PC-9 (cell line): ENCODE measurements at regions not wholly inside any gene's neighbourhood (a gene's known extent, or its start where the extent isn't known, plus 50 kb on each side); places are given as distances from the start of the nearest gene placed in this dataset.

Experiments used
- BruUV-seq: library from RNA; stranded (reverse); fragments of 400-500 nt; replicated peaks from 2 replicates; lab custom pipeline; 2021; lab: Mats Ljungman, UMichigan
- CTCF ChIA-PET: fragments of 300-600 bp; sonication (Branson Sonifier 250); formaldehyde crosslinking; loops from one replicate; lab custom pipeline; 2022; ENCODE audit warnings: antibody characterized with exemption; lab: Charles Lee
- POLR2A ChIA-PET: fragments of 300-600 bp; sonication (Branson Sonifier 250); formaldehyde crosslinking; loops from one replicate; lab custom pipeline; 2022; ENCODE audit warnings: antibody characterized with exemption; ENCODE audit not compliant: unreplicated experiment; lab: Charles Lee
- DNase-seq, 2 experiments: peaks; one replicate each; pipeline versions ENCODE4 v3.0.0 to v3.0.0-alpha.2; 2015 to 2022; ENCODE audit warnings: mixed read lengths in 1 of 2
- H2AFZ ChIP-seq: fragments of 200-600 bp; sonication (generic); 2 replicates; pipeline ENCODE4 v1.8.1; 2017; ENCODE audit warnings: antibody characterized with exemption
- H3F3A ChIP-seq: fragments of 200-600 bp; sonication (generic); 2 replicates; pipeline ENCODE4 v1.8.1; 2017; ENCODE audit warnings: antibody characterized with exemption, mild to moderate bottlenecking, low read depth; ENCODE audit not compliant: insufficient read depth
- H3K27ac ChIP-seq: fragments of 200-600 bp; sonication (generic); 2 replicates; pipeline ENCODE4 v1.6.1; 2016; ENCODE audit warnings: mixed run types
- H3K27me3 ChIP-seq: fragments of 200-600 bp; sonication (generic); 2 replicates; pipeline ENCODE4 v1.6.1; 2016; ENCODE audit warnings: low read depth, mixed run types; ENCODE audit not compliant: insufficient read depth
- H3K36me3 ChIP-seq: fragments of 200-600 bp; sonication (generic); 2 replicates; pipeline ENCODE4 v1.6.1; 2016; ENCODE audit warnings: low read depth, mixed run types
- H3K4me1 ChIP-seq: fragments of 200-600 bp; sonication (generic); replicated peaks from 2 replicates; pipeline ENCODE4 v1.6.1; 2016; ENCODE audit warnings: mixed run types; ENCODE audit not compliant: insufficient read depth
- H3K4me2 ChIP-seq: fragments of 200-600 bp; sonication (generic); 2 replicates; pipeline ENCODE4 v1.6.1; 2017; ENCODE audit warnings: mixed run types
- H3K4me3 ChIP-seq: fragments of 200-600 bp; sonication (generic); 2 replicates; pipeline ENCODE4 v1.6.1; 2016; ENCODE audit warnings: mixed run types
- H3K79me2 ChIP-seq: fragments of 200-600 bp; sonication (generic); 2 replicates; pipeline ENCODE4 v1.6.1; 2017; ENCODE audit warnings: low read depth, mixed run types
- H3K9me2 ChIP-seq: fragments of 200-600 bp; sonication (generic); 2 replicates; pipeline ENCODE4 v1.8.1; 2017; ENCODE audit warnings: mild to moderate bottlenecking; ENCODE audit not compliant: insufficient read depth
- H3K9me3 ChIP-seq: fragments of 200-600 bp; sonication (generic); 2 replicates; pipeline ENCODE4 v1.8.1; 2016; ENCODE audit warnings: low read depth; ENCODE audit not compliant: insufficient read depth
- H4K20me1 ChIP-seq: fragments of 200-600 bp; sonication (generic); 2 replicates; pipeline ENCODE4 v1.8.1; 2017; ENCODE audit not compliant: insufficient read depth
- CTCF ChIP-seq: fragments of 200-600 bp; sonication (generic); conservative IDR thresholded peaks from 2 replicates; pipeline ENCODE4 v1.6.1; 2017; ENCODE audit warnings: mixed run types, antibody characterized with exemption, mild to moderate bottlenecking, moderate library complexity
- EZH2 ChIP-seq: fragments of 200-600 bp; sonication (generic); IDR thresholded peaks from 2 replicates; pipeline ENCODE4 v1.8.0; 2017; ENCODE audit warnings: antibody characterized with exemption, low read depth
- intact Hi-C: fragments of 100-400 bp; cut with micrococcal nuclease; formaldehyde crosslinking; loops from one replicate; pipeline ENCODE4 v1.10.0; 2022; ENCODE audit not compliant: unreplicated experiment

DNA sequence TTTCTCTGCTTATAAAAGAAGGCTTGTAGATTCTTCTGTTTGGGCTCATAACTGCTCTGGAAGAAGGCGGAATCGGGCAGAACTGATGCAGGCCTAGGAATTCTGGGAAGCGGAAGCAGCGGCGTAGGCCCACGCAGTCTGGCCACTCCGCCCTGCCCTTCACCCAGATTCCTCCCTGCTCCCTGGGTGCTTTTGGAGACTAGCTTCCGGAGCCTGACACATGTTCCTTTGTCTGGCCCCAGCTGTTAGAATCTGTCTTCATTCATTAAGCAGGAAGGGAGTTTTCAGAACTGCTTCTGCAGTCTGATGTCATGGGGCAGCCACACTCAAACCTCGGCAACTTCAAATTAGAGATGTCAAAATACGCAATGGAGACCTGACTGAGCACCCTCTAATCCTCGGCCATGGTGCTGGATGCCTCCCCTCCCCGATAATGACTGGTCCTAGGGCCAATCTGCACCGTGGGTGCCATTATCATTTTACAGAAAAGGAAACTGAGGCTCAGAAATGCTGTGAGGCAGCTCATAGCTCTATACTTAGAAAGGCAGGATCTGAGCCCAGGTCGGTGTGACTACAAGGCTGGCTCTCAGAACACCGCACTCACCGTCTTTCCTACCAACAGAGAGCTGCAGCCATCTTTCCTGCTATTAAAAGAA, 275.7 kb downstream of the MYCN start:
- H3K4me1 ChIP-seq = no peaks in the 10 kb centered on the region
- ChIA-PET CTCF (no interaction called here), POLR2A (no interaction called here)
- no peak for TF ChIP-seq CTCF
- peaks cover 72% of the 10 kb centered on the region for H3K27me3 ChIP-seq
- BruUV-seq = no TSS peak
- no peaks in the 10 kb centered on the region for H3K36me3 ChIP-seq
- H3K9me2 ChIP-seq = no peaks in the 10 kb centered on the region
- intact Hi-C loops = no loop called here
- no peaks in the 10 kb centered on the region for H3F3A ChIP-seq
- H3K27ac ChIP-seq = no peak overlapping the region
- no peak overlapping the region for H3K4me2 ChIP-seq
- H2AFZ ChIP-seq = no peak overlapping the region
- no peak for DNase-seq
- no peaks in the 10 kb centered on the region for H3K9me3 ChIP-seq
- H3K79me2 ChIP-seq = no peaks in the 10 kb centered on the region
- H3K4me3 ChIP-seq = no peak overlapping the region
- no peaks in the 10 kb centered on the region; the same call in 1 of the 2 replicates for H4K20me1 ChIP-seq

- no TSS peak for BruUV-seq
- Histone ChIP-seq H3K9me3 (no peaks in the 10 kb centered on the region), H3F3A (no peaks in the 10 kb centered on the region), H4K20me1 (no peaks in the 10 kb centered on the region; the same call in 1 of the 2 replicates), H3K4me1 (no peaks in the 10 kb centered on the region), H3K27ac (no peak overlapping the region), H2AFZ (no peak overlapping the region), H3K27me3 (peaks cover 64% of the 10 kb centered on the region), H3K9me2 (no peaks in the 10 kb centered on the region), H3K4me3 (no peak overlapping the region), H3K4me2 (no peak overlapping the region), H3K79me2 (no peaks in the 10 kb centered on the region), H3K36me3 (no peaks in the 10 kb centered on the region)
- no peak for TF ChIP-seq CTCF
- no peak for TF ChIP-seq EZH2
- no peak for DNase-seq
- ChIA-PET CTCF (no interaction called here), POLR2A (no interaction called here)
- intact Hi-C loops = no loop called here
Observed at GRCh38 chr2:16214861-16215260, 274.5 kb downstream of the MYCN start.

DNA sequence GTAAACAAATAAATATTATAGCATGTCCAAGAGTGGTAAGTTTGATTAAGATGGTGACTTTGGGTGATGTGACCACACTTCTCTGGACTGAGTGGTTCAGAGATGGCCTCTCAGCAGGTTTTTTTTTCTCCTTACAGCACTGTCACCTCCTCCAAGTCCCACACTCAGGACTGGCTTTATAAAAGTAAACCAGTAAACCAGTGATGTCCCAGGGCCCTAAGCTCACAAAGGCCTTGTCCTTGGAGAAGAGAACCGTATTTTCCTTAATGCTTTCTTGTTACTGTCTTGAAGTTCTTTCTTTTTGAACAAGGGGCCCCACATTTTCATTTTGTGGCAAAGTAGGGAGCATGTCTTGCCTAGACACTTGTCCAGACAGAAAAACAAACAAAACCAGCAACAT, 274.0 kb downstream of the MYCN start:
- no peaks in the 10 kb centered on the region for H3F3A ChIP-seq
- intact Hi-C loops = no loop called here
- H3K27me3 ChIP-seq = peaks cover 60% of the 10 kb centered on the region
- BruUV-seq = no TSS peak
- H3K79me2 ChIP-seq = no peaks in the 10 kb centered on the region
- no peaks in the 10 kb centered on the region for H3K36me3 ChIP-seq
- no peak overlapping the region for H3K4me2 ChIP-seq
- H3K27ac ChIP-seq = no peak overlapping the region
- no peak for DNase-seq
- CTCF ChIA-PET = no interaction called here
- no peaks in the 10 kb centered on the region for H3K4me1 ChIP-seq
- POLR2A ChIA-PET = no interaction called here
- no peak overlapping the region for H2AFZ ChIP-seq
- no peaks in the 10 kb centered on the region for H3K9me3 ChIP-seq
- H3K9me2 ChIP-seq = no peaks in the 10 kb centered on the region
- TF ChIP-seq CTCF = no peak
- TF ChIP-seq EZH2 = no peak
- H3K4me3 ChIP-seq = no peak overlapping the region
- H4K20me1 ChIP-seq = no peaks in the 10 kb centered on the region
